ACC112 (cell line): ENCODE measurements at regions not wholly inside any gene's neighbourhood (a gene's known extent, or its start where the extent isn't known, plus 50 kb on each side); places are given as distances from the start of the nearest gene placed in this dataset.

Experiments
- H2AFZ ChIP-seq: fragments of 200-600 bp; sonication (generic); one replicate; pipeline ENCODE4 v1.6.0; 2017; ENCODE audit warnings: antibody characterized with exemption, low read length; ENCODE audit not compliant: unreplicated experiment
- H3K27ac ChIP-seq: fragments of 200-600 bp; sonication (generic); 2 replicates; pipeline ENCODE4 v1.5.1; 2014; ENCODE audit warnings: low read depth, mild to moderate bottlenecking, antibody characterized with exemption, low read length, moderate library complexity
- H3K27me3 ChIP-seq: fragments of 200-600 bp; sonication (generic); 2 replicates; pipeline ENCODE4 v1.6.1; 2014; ENCODE audit warnings: mild to moderate bottlenecking, antibody characterized with exemption, low read length, moderate library complexity, mixed read lengths; ENCODE audit not compliant: insufficient read depth
- H3K36me3 ChIP-seq: fragments of 200-600 bp; sonication (generic); 2 replicates; pipeline ENCODE4 v1.6.1; 2016; ENCODE audit warnings: mild to moderate bottlenecking, antibody characterized with exemption, low read length, moderate library complexity, mixed read lengths; ENCODE audit not compliant: insufficient read depth
- H3K4me1 ChIP-seq: fragments of 200-600 bp; sonication (generic); one replicate; pipeline ENCODE4 v1.6.1; 2016; ENCODE audit warnings: low read length, mixed read lengths; ENCODE audit not compliant: insufficient read depth, unreplicated experiment, control insufficient read depth
- H3K4me3 ChIP-seq: fragments of 200-600 bp; sonication (generic); 2 replicates; pipeline ENCODE4 v1.5.1; 2014; ENCODE audit warnings: mild to moderate bottlenecking, low read depth, low read length
- H3K79me2 ChIP-seq: fragments of 200-600 bp; sonication (generic); one replicate; pipeline ENCODE4 v1.6.0; 2016; ENCODE audit warnings: low read length; ENCODE audit not compliant: control insufficient read depth, unreplicated experiment, insufficient read depth

- H3K27me3 ChIP-seq = 0 out of 2 replicates have a peak, but pooled peaks cover 4% of the 10 kb centered on the region
- no peak overlapping the region for H2AFZ ChIP-seq
- H3K27ac ChIP-seq = no peak overlapping the region
- no peaks in the 10 kb centered on the region for H3K36me3 ChIP-seq
- no peak overlapping the region for H3K4me3 ChIP-seq
- H3K4me1 ChIP-seq = no peaks in the 10 kb centered on the region
- H3K79me2 ChIP-seq = no peaks in the 10 kb centered on the region
These were observed 183.4 kb upstream of the PLXNC1 start for GRCh38 chr12:93964936-93965335.

- Histone ChIP-seq H3K36me3 (no peaks in the 10 kb centered on the region), H2AFZ (no peak overlapping the region), H3K27me3 (0 out of 2 replicates have a peak, but pooled peaks cover 4% of the 10 kb centered on the region), H3K4me1 (no peaks in the 10 kb centered on the region), H3K4me3 (no peak overlapping the region), H3K27ac (no peak overlapping the region), H3K79me2 (no peaks in the 10 kb centered on the region)
These were observed 181.8 kb upstream of the PLXNC1 start for GRCh38 chr12:93966516-93967133.

GRCh38 chr12:93967454-93967853, 180.9 kb upstream of the PLXNC1 start:
- no peaks in the 10 kb centered on the region for H3K36me3 ChIP-seq
- no peaks in the 10 kb centered on the region for H3K4me1 ChIP-seq
- no peak overlapping the region for H3K4me3 ChIP-seq
- H3K27me3 ChIP-seq = 0 out of 2 replicates have a peak, but pooled peaks cover 4% of the 10 kb centered on the region
- no peak overlapping the region for H3K27ac ChIP-seq
- no peaks in the 10 kb centered on the region for H3K79me2 ChIP-seq
- H2AFZ ChIP-seq = no peak overlapping the region

- Histone ChIP-seq H3K79me2 (no peaks in the 10 kb centered on the region), H3K4me3 (no peak overlapping the region), H3K27me3 (0 out of 2 replicates have a peak, but pooled peaks cover 4% of the 10 kb centered on the region), H2AFZ (no peak overlapping the region), H3K4me1 (peaks cover 3% of the 10 kb centered on the region), H3K27ac (no peak overlapping the region), H3K36me3 (no peaks in the 10 kb centered on the region)
These were observed 179.7 kb upstream of the PLXNC1 start for GRCh38 chr12:93968536-93969285.

- H3K4me3 ChIP-seq = no peak overlapping the region
- H3K36me3 ChIP-seq = no peaks in the 10 kb centered on the region
- H3K79me2 ChIP-seq = no peaks in the 10 kb centered on the region
- H3K27me3 ChIP-seq = 0 out of 2 replicates have a peak, but pooled peaks cover 1% of the 10 kb centered on the region
- H3K27ac ChIP-seq = no peak overlapping the region
- H2AFZ ChIP-seq = no peak overlapping the region
- peaks cover 3% of the 10 kb centered on the region for H3K4me1 ChIP-seq
These were observed 177.3 kb upstream of the PLXNC1 start for GRCh38 chr12:93970900-93971688.

- Histone ChIP-seq H3K79me2 (no peaks in the 10 kb centered on the region), H3K4me1 (peaks cover 3% of the 10 kb centered on the region), H3K27me3 (no peaks in the 10 kb centered on the region), H3K36me3 (no peaks in the 10 kb centered on the region), H2AFZ (no peak overlapping the region), H3K4me3 (no peak overlapping the region), H3K27ac (no peak overlapping the region)
These were observed 175.8 kb upstream of the PLXNC1 start for GRCh38 chr12:93972411-93973208.

- H3K4me3 ChIP-seq = no peak overlapping the region
- no peak overlapping the region for H3K27ac ChIP-seq
- H3K36me3 ChIP-seq = no peaks in the 10 kb centered on the region
- H2AFZ ChIP-seq = no peak overlapping the region
- H3K79me2 ChIP-seq = no peaks in the 10 kb centered on the region
- peaks cover 11% of the 10 kb centered on the region for H3K4me1 ChIP-seq
- no peaks in the 10 kb centered on the region for H3K27me3 ChIP-seq
These were observed 174.1 kb upstream of the PLXNC1 start for GRCh38 chr12:93974252-93974651.

GRCh38 chr12:93976024-93976423, 172.4 kb upstream of the PLXNC1 start:
- no peak overlapping the region for H2AFZ ChIP-seq
- no peaks in the 10 kb centered on the region for H3K27me3 ChIP-seq
- no peak overlapping the region for H3K27ac ChIP-seq
- H3K36me3 ChIP-seq = no peaks in the 10 kb centered on the region
- H3K4me1 ChIP-seq = peaks cover 11% of the 10 kb centered on the region
- no peaks in the 10 kb centered on the region for H3K79me2 ChIP-seq
- no peak overlapping the region for H3K4me3 ChIP-seq

- Histone ChIP-seq H3K27me3 (no peaks in the 10 kb centered on the region), H3K4me3 (no peak overlapping the region), H2AFZ (no peak overlapping the region), H3K79me2 (no peaks in the 10 kb centered on the region), H3K27ac (no peak overlapping the region), H3K36me3 (no peaks in the 10 kb centered on the region), H3K4me1 (peaks cover 11% of the 10 kb centered on the region)
These were observed 171.3 kb upstream of the PLXNC1 start for GRCh38 chr12:93977081-93977480.

GRCh38 chr12:93978553-93978952, 169.8 kb upstream of the PLXNC1 start:
- Histone ChIP-seq H2AFZ (no peak overlapping the region), H3K79me2 (no peaks in the 10 kb centered on the region), H3K27ac (no peak overlapping the region), H3K36me3 (no peaks in the 10 kb centered on the region), H3K27me3 (no peaks in the 10 kb centered on the region), H3K4me3 (no peak overlapping the region), H3K4me1 (peaks cover 10% of the 10 kb centered on the region)
